GM18873 (cell line): ENCODE measurements at regions not wholly inside any gene's neighbourhood (a gene's known extent, or its start where the extent isn't known, plus 50 kb on each side); places are given as distances from the start of the nearest gene placed in this dataset.

Experiments
- ATAC-seq: cut with Tn5 transposase; IDR thresholded peaks from one replicate; pipeline ENCODE4 v1.9.1; 2021; ENCODE audit warnings: mild to moderate bottlenecking, moderate library complexity, moderate number of reproducible peaks; ENCODE audit not compliant: unreplicated experiment, low FRiP score

DNA sequence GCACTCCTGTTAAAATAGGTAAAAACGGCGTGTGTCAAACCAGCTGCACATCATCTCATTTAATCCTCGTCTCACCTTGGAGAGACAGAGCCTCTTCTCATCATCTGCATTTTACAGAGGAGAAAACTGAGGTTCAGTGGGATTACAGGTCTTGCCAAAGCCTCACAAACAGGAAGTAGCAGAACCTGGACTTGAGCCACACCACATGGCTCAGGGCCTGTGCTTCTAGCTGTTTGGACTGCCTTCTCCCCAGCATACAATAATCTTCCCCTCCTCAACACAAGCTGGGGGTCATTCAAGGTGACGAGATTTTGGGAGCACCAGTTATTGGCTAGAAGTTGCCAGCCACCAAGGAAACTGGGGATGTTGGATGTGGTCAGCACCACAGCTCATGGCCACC, 167.9 kb upstream of the ZC3H12A start:
- no peak for ATAC-seq

DNA sequence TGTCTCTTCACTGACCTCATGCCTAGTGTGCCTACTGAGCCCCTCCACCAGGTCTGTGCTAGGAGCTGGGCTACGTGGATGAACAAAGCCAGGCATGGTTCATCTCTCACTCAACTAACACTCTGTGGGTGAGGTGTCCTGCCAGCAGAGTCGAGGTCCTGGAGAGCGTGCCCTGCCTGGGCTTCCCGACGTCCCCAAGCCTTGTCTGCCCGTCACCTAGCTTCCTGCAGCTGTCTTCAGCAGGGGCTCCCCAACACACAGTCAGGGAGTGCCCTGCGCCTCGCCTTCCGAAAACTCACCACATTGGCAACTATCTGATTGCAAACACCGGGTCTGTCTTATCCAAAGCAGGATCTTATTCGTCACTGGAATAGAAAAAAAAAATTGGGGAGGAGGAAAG, 167.5 kb upstream of the ZC3H12A start:
- ATAC-seq = no peak

- no peak for ATAC-seq
These were observed 166.1 kb upstream of the ZC3H12A start for GRCh38 chr1:37308031-37308960.

DNA sequence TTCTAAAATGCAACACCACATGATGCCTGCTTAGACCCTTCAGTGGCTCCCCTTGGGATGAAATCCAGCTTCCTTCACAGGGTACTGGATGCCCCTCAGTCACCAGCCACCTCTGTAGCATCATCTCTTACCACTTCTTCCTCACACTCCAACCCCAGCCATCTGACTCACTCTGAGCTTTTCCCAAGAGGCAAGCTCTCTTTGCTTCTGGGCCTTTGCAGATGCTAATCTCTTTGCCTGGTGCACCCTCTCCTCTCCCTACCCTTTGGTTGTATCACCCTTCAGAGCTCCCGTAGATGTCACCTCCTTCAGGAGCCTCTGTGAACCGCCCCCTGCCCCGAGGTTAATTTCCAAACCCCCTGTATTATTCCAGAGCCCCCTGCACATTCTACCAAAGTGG, 164.8 kb upstream of the ZC3H12A start:
- no peak for ATAC-seq

- ATAC-seq = no peak
These were observed 164.3 kb upstream of the ZC3H12A start for GRCh38 chr1:37310064-37310463.

- ATAC-seq = no peak
These were observed 159.0 kb upstream of the ZC3H12A start for GRCh38 chr1:37315371-37315846.

DNA sequence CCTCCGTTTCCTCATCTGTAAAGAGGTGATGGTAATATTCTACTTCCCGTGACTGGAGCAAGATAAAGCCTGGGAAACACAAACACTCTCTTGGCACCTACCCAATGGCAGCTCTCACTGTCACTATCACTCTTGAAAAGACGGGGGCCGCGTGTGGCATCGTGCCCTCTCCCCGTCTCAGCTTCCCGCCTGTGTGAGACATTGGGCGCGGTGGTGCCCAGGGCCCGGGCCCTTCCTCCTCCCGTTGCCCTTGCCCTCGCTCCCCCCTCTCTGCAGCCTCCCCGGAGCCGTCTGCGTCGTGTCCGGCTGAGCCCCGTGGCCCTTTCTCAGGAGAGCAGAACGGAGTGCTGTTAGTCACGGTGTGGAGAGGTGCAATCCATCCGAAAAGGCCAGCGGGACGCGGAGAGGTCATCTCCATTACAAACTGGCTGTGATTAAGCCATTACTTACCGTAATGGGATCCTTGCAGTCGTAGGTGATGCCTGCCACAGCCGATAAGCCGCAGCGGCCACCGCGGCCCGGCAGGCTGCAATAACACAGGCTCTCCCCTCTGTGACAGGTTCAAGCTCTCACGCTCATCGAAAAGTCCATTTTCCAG, 156.4 kb upstream of the ZC3H12A start:
- no peak for ATAC-seq

GRCh38 chr1:37318490-37318889, 155.9 kb upstream of the ZC3H12A start:
- no peak for ATAC-seq

- no peak for ATAC-seq
These were observed 155.1 kb upstream of the ZC3H12A start for GRCh38 chr1:37319284-37319683.

DNA sequence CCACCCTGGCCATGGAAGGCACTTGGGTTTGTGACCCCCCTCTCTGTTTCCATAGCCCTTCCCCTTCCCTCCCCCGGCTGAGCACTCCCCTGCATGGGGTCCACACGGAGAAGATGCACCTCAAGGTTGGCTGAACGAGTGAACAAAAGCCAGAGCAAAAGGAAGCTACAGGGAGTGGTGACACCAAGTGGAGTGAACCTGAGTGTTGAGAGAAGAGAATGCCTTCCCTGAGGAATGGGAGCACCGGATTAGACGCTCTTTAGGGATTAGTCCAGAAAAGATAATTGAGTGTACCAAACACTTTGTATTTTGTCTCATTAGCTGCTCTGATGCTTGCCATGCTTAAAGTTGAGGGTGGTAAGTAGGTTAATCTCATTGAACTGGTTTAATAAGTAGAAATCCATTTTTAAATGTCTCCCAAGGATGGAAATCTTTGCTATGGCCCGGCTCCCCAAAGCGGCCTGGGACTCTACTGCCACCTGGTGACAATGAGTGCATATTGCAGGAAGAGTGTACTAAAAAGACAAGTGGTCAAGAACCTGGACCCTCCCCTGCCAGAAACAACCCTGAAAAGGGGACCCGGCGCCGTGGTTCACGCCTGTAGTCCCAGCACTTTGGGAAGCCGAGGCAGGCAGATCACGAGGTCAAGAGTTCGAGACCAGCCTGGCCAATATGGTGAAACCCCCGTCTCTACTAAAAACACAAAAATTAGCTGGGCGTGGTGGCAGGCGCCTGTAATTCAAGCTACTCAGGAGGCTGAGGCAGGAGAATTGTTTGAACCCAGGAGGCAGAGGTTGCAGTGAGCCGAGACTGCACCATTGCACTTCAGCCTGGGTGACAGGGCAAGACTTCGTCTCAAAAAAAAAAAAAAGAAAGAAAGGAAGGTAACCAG, 150.6 kb upstream of the ZC3H12A start:
- no peak for ATAC-seq

GRCh38 chr1:37325010-37325409, 149.4 kb upstream of the ZC3H12A start:
- no peak for ATAC-seq

DNA sequence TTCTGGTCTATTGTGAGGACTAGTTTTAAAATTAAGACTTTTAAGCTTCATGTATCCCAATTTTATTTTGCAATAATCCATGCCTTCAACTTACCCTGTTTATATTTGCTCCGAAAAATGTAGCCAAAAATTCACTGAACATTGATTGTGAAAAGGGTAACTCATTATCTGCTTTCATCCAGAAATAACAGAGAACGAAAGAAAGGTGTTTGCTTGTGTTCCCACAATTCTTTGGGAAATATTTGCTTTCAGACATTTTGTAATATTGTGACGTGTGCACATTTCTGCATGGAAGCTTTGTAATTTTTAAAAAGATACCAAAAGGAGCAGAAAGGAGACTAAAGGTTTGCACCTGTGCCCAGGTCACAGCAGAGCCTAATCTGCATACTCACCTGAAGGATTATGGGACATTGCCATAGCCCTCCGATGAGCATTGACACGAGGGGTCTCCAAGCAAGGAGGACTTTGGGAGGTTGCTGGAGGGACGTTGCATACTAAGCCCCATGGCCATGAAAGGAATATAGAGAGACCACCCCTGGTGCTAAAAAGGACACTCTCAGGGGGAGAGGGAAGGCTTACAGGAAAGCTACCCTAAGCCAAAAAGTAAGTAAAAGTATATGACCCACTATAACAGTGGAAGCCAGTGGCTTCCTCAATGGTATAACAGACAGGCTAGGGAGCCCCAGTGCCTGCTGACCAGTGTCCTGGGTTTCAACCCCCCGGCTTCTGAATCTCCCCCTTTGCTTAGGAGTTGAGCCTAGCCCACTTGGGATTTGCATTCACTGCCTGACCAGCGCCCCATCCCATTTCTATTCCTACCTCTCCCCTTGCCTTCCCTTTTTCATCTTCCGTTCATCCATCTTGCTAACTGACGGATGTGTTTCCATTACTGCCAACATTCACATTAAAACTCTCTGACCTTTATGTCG, 148.6 kb upstream of the ZC3H12A start:
- no peak for ATAC-seq

- ATAC-seq = no peak
These were observed 142.3 kb upstream of the ZC3H12A start for GRCh38 chr1:37332126-37332525.

GRCh38 chr1:37338658-37339057, 135.7 kb upstream of the ZC3H12A start:
- ATAC-seq = no peak

DNA sequence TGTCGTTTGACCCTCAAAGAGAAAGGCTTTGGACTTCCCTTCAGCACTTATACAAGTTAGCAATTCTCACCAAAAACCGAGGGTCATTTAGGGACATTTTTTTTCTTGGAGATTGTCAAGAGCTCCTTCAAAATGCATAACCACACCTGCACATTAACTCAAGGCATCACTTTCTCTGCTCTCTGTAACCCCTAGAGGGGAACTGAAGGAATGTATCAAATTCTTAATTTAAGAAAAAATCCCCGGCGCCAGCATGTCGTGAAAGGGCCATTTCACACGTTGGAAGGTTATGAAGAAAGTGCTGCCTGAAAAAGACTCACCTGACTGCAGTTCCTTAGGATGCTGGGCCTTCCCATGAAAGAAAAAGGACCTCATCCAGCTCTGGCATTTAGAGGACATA, 131.6 kb upstream of the ZC3H12A start:
- ATAC-seq = no peak

DNA sequence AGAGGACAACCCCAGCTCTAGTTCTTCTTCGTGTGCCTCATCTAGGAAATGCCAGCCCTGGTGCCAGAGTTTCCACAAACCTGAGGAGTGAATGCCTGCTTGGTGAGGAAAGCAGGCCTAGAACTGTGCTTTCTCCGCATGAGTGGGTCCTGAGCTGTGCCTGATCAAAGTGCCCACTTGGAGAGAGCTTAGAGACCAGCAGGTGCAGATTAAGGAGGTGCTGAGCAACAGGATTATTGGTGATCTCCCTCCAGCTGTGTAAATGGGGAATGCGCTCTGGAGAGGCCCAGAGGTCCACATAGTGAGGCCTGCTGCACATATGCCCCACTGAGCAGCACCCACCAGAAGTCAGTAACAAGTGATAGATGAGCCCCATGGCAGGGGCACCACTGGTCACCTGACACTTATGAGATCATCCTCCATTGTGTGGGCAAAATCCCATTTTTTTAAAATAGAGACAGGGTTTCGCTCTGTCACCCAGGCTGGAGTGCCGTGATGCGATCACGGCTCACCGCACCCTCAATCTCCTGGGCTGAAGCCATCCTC, 127.2 kb upstream of the ZC3H12A start:
- no peak for ATAC-seq

GRCh38 chr1:37353871-37354270, 120.5 kb upstream of the ZC3H12A start:
- no peak for ATAC-seq

DNA sequence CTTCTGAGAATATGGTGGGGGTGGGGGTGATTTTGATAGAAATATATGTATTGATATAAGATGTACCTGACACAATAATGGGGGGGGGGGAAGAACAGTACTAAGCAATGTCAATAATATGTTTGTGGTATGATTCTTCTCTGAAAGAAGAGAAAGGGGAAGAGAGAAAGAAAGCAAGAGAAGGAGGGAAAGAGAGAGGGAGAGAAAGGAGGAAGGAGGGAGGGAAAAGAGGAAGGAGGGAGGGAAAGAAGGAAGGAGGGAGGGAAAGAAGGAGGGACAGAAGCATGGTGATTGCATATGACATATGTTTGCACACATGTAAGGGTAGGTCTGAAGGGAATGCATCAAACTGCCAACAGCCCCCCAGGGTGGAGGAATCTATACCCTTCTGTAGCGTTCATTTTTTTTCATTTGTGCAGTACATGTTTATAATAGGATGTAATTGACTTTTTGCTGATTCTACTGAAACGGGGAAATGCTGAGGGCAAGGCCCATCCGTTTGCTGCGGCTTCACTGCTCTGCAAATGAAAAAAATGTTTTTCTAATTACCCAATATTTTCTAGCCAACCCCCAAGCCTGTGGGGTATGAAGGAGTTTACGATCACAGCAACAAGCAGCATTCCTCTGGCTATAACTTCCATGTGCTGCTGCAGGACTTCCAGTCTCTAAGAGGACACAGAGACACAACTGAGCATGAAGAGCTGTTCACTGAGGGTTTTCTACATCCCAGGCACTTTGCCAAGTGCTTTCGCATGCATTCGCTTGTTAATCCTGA, 119.3 kb upstream of the ZC3H12A start:
- ATAC-seq = no peak

- no peak for ATAC-seq
These were observed 115.4 kb upstream of the ZC3H12A start for GRCh38 chr1:37358992-37359391.
